ENCODE measurements at regions not wholly inside any gene's neighbourhood (a gene's known extent, or its start where the extent isn't known, plus 50 kb on each side); places are given as distances from the start of the nearest gene placed in this dataset.

DNA sequence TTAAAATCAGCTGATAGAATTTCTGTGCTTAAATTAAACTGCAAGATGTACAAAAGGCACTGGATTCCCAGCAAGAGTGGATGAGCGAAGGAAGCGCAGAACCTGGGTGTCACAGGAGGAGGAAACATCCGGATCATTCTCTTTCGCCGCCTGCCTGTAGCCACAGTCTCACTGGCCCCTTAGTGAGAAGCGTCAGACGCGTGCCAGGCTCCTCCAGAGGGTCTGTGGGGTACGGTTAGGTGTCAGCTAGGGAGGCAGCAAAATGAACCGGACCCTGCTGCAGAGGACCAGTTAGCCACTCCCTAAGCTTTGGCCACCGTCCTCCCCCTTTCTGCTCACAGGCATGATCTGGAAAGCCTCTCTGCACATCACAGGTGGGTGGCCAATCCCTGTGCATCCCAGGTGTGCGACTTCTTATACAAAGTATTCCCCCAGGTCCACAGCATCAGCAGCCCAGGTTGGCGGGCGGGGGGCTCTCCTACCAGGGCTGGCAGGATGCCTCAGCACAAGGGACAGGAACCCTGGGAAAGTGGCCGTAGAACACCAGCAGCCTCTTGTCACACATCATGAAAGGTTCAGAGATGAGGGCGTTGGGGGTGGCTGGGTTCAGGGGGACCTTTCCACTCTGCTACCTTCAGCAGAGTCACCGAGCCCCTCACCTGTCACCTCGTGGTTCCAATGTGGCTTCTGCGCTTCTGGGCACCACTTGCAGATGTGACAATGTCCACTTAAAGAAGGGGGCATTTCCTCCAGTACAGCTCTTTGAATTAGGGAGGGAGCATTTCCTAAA lies 61.1 kb upstream of the SLC66A3 start:
- in situ Hi-C loops (cut with MboI; ENCODE audit: low sequenced_read_pairs) (no loop called here), intact Hi-C loops (cut with micrococcal nuclease) (no loop called here), dilution Hi-C loops (cut with HindIII; ENCODE audit: low sequenced_read_pairs, unreplicated experiment) (no loop called here)
- Histone ChIP-seq H2BK120ac (ENCODE audit: low read depth, low read length) (no peak overlapping the region), H4K5ac (ENCODE audit: low read depth, low read length) (no peak overlapping the region), H3K27ac (ENCODE audit: insufficient read depth, low read length) (no peak overlapping the region), H2AK5ac (ENCODE audit: low read depth, low read length) (no peak overlapping the region; the same call in 1 of the 2 replicates), H3K9me1 (ENCODE audit: insufficient read depth, low read length) (peaks cover 13% of the 10 kb centered on the region), H3K4me1 (ENCODE audit: control insufficient read depth, insufficient read depth, low read length) (peaks cover 5% of the 10 kb centered on the region), H3K27me3 (ENCODE audit: control insufficient read depth, insufficient read depth, low read length) (no peaks in the 10 kb centered on the region), H3K14ac (replicated peaks; ENCODE audit: low read depth, low read length) (no peak overlapping the region), H2BK5ac (ENCODE audit: low read depth, low read length, poor library complexity, severe bottlenecking) (no peak overlapping the region), H3K56ac (ENCODE audit: extremely low read depth, insufficient read depth, low read length) (no peak overlapping the region), H3K18ac (ENCODE audit: low read depth, low read length) (no peak overlapping the region), H3K79me1 (ENCODE audit: low read depth in 1 of 2, low read length in 2 of 2) (no peaks in the 10 kb centered on the region), H2BK20ac (ENCODE audit: low read depth, low read length) (no peak overlapping the region), H4K20me1 (ENCODE audit: insufficient read depth, low read length) (no peaks in the 10 kb centered on the region), H3K4ac (ENCODE audit: low read depth, low read length) (no peak overlapping the region), H4K8ac (ENCODE audit: low read depth in 2 of 2, low read length in 2 of 2) (no peak overlapping the region), H4K91ac (ENCODE audit: insufficient read depth, low read depth, low read length) (no peak overlapping the region), H2AFZ (replicated peaks; ENCODE audit: low read length, poor library complexity) (peak overlapping the region; percentile 61), H3K9ac (ENCODE audit: low read depth, low read length) (no peak overlapping the region), H3K9me3 (ENCODE audit: control insufficient read depth, insufficient read depth, low read length) (no peaks in the 10 kb centered on the region), H3K23ac (ENCODE audit: low read depth, low read length) (no peak overlapping the region), H2AK9ac (replicated peaks; ENCODE audit: low read depth, low read length, poor library complexity) (no peak overlapping the region), H3K36me3 (ENCODE audit: control insufficient read depth, insufficient read depth, low read length) (no peaks in the 10 kb centered on the region), H2BK15ac (ENCODE audit: low read depth, low read length) (no peak overlapping the region), H3K4me3 (ENCODE audit: insufficient read depth, low read depth, low read length) (no peak overlapping the region), H3K4me2 (ENCODE audit: low read depth, low read length) (no peak overlapping the region)
- ChIA-PET CTCF (no interaction called here), POLR2A (ENCODE audit: unreplicated experiment) (no interaction called here)
- no peak for DNase-seq
- BruUV-seq (replicated peaks): no TSS peak
- 82% methylated on average over 6 of the region's 19 CpGs; no CpG with 5 or more reads in 1 of the 2 experiments for WGBS, 2 experiments (ENCODE audit: extremely low coverage in 2 of 2, insufficient read length in 1 of 2)
- no peak for ATAC-seq (ENCODE audit: low read depth)
- TF ChIP-seq FOS (IDR thresholded peaks at IDR 0.05; ENCODE audit: low read depth, low read length) (no peak), MAFK (IDR thresholded peaks at IDR 0.05; ENCODE audit: low read depth, low read length) (no peak), RFX5 (IDR thresholded peaks at IDR 0.05; ENCODE audit: low read depth, low read length) (no peak), RCOR1 (IDR thresholded peaks at IDR 0.05; ENCODE audit: insufficient replicate concordance, low read length) (no peak), CEBPB (IDR thresholded peaks at IDR 0.05; ENCODE audit: low read depth, low read length) (no peak), MXI1 (IDR thresholded peaks at IDR 0.05; ENCODE audit: borderline replicate concordance, low read depth, low read length) (no peak), SMC3 (IDR thresholded peaks at IDR 0.05; ENCODE audit: low read depth, low read length) (no peak), NFE2L2 (IDR thresholded peaks at IDR 0.05; ENCODE audit: low read depth, low read length) (no peak), BHLHE40 (IDR thresholded peaks at IDR 0.05; ENCODE audit: low read depth, low read length) (no peak), POLR2A (IDR thresholded peaks at IDR 0.05; ENCODE audit: low read depth, low read length) (no peak)
- TF ChIP-seq, protein P1, sequence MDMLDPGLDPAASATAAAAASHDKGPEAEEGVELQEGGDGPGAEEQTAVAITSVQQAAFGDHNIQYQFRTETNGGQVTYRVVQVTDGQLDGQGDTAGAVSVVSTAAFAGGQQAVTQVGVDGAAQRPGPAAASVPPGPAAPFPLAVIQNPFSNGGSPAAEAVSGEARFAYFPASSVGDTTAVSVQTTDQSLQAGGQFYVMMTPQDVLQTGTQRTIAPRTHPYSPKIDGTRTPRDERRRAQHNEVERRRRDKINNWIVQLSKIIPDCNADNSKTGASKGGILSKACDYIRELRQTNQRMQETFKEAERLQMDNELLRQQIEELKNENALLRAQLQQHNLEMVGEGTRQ (IDR thresholded peaks at IDR 0.05; ENCODE audit: low read depth, low read length): no peak
- TF ChIP-seq, protein P2, sequence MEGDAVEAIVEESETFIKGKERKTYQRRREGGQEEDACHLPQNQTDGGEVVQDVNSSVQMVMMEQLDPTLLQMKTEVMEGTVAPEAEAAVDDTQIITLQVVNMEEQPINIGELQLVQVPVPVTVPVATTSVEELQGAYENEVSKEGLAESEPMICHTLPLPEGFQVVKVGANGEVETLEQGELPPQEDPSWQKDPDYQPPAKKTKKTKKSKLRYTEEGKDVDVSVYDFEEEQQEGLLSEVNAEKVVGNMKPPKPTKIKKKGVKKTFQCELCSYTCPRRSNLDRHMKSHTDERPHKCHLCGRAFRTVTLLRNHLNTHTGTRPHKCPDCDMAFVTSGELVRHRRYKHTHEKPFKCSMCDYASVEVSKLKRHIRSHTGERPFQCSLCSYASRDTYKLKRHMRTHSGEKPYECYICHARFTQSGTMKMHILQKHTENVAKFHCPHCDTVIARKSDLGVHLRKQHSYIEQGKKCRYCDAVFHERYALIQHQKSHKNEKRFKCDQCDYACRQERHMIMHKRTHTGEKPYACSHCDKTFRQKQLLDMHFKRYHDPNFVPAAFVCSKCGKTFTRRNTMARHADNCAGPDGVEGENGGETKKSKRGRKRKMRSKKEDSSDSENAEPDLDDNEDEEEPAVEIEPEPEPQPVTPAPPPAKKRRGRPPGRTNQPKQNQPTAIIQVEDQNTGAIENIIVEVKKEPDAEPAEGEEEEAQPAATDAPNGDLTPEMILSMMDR (conservative IDR thresholded peaks at IDR 0.05; ENCODE audit: low read depth, low read length): no peak
